ENCODE measurements at regions not wholly inside any gene's neighbourhood (a gene's known extent, or its start where the extent isn't known, plus 50 kb on each side); places are given as distances from the start of the nearest gene placed in this dataset.

- Mint-ChIP-seq H3K36me3 (ENCODE audit: low read depth) (peaks cover 13% of the 10 kb centered on the region), H3K27ac (no peak overlapping the region), H3K9me3 (ENCODE audit: low read depth) (peaks cover 8% of the 10 kb centered on the region), H3K4me3 (no peak overlapping the region), H3K27me3 (no peaks in the 10 kb centered on the region), H3K4me1 (no peaks in the 10 kb centered on the region)
- ChIA-PET POLR2A (no interaction called here), CTCF (no interaction called here)
- DNase-seq (no peak), ATAC-seq (no peak)
- intact Hi-C loops (cut with DNase I, micrococcal nuclease), result no loop called here
Observed at GRCh38 chr4:4599481-4600275, 57.8 kb upstream of the STX18 start.

- Mint-ChIP-seq H3K36me3 (ENCODE audit: low read depth) (peaks cover 20% of the 10 kb centered on the region), H3K27me3 (no peaks in the 10 kb centered on the region), H3K4me3 (no peak overlapping the region), H3K9me3 (ENCODE audit: low read depth) (peaks cover 12% of the 10 kb centered on the region), H3K4me1 (no peaks in the 10 kb centered on the region), H3K27ac (no peak overlapping the region)
- no peak for ATAC-seq
- DNase-seq, result no peak
- CTCF ChIA-PET, result no interaction called here
- POLR2A ChIA-PET, result no interaction called here
- intact Hi-C loops (cut with DNase I, micrococcal nuclease), result no loop called here
Observed at GRCh38 chr4:4598851-4599411, 57.1 kb upstream of the STX18 start.

- ChIA-PET CTCF (no interaction called here), POLR2A (no interaction called here)
- intact Hi-C loops (cut with DNase I, micrococcal nuclease), result no loop called here
- Mint-ChIP-seq H3K4me3 (no peak overlapping the region), H3K36me3 (ENCODE audit: low read depth) (peaks cover 29% of the 10 kb centered on the region), H3K9me3 (ENCODE audit: low read depth) (peaks cover 12% of the 10 kb centered on the region), H3K27me3 (no peaks in the 10 kb centered on the region), H3K27ac (no peak overlapping the region), H3K4me1 (no peaks in the 10 kb centered on the region)
- no peak for DNase-seq
- no peak for ATAC-seq
Observed at GRCh38 chr4:4596720-4597119, 54.9 kb upstream of the STX18 start.

- POLR2A ChIA-PET, result no interaction called here
Observed at GRCh38 chr4:4595252-4595651, 53.4 kb upstream of the STX18 start.

GRCh38 chr4:4594285-4594920 lies 52.6 kb upstream of the STX18 start:
- DNase-seq (no peak), ATAC-seq (no peak)
- Mint-ChIP-seq H3K4me3 (no peak overlapping the region), H3K4me1 (peaks cover 3% of the 10 kb centered on the region), H3K36me3 (ENCODE audit: low read depth) (peaks cover 29% of the 10 kb centered on the region), H3K9me3 (ENCODE audit: low read depth) (peaks cover 12% of the 10 kb centered on the region), H3K27me3 (no peaks in the 10 kb centered on the region), H3K27ac (no peak overlapping the region)
- CTCF ChIA-PET, result interaction anchor here (0.6 kb wide), 1 partner anchor 33 kb away, joined by 4 read pairs; no protein-coding TSS in a partner anchor
- intact Hi-C loops (cut with DNase I, micrococcal nuclease), result no loop called here
- POLR2A ChIA-PET, result no interaction called here

More at GRCh38 chr4:4595252-4595651, 53.4 kb upstream of the STX18 start:
- Mint-ChIP-seq H3K27ac (no peak overlapping the region), H3K4me3 (no peak overlapping the region), H3K4me1 (peaks cover 3% of the 10 kb centered on the region), H3K27me3 (no peaks in the 10 kb centered on the region), H3K9me3 (ENCODE audit: low read depth) (peaks cover 12% of the 10 kb centered on the region), H3K36me3 (ENCODE audit: low read depth) (peaks cover 29% of the 10 kb centered on the region)
- CTCF ChIA-PET, result interaction anchor here (0.6 kb wide), 1 partner anchor 32 kb away, joined by 4 read pairs; no protein-coding TSS in a partner anchor
- DNase-seq, result peak; percentile 25
- intact Hi-C loops (cut with DNase I, micrococcal nuclease), result no loop called here
- no peak for ATAC-seq

GRCh38 chr4:4593596-4594284 lies 51.9 kb upstream of the STX18 start:
- ChIA-PET CTCF (no interaction called here), POLR2A (no interaction called here)
- no peak overlapping the region for H3K4me3 Mint-ChIP-seq
- H3K4me1 Mint-ChIP-seq, result peaks cover 3% of the 10 kb centered on the region
- no peak overlapping the region for H3K27ac Mint-ChIP-seq
- DNase-seq (no peak), ATAC-seq (no peak)
- intact Hi-C loops (cut with DNase I, micrococcal nuclease), result no loop called here
- peaks cover 29% of the 10 kb centered on the region for H3K36me3 Mint-ChIP-seq (ENCODE audit: low read depth)
- H3K27me3 Mint-ChIP-seq, result no peaks in the 10 kb centered on the region
- peaks cover 12% of the 10 kb centered on the region for H3K9me3 Mint-ChIP-seq (ENCODE audit: low read depth)

- ATAC-seq (no peak), DNase-seq (no peak)
- H3K36me3 Mint-ChIP-seq (ENCODE audit: low read depth), result peaks cover 29% of the 10 kb centered on the region
- H3K27me3 Mint-ChIP-seq, result no peaks in the 10 kb centered on the region
- intact Hi-C loops (cut with DNase I, micrococcal nuclease), result no loop called here
- ChIA-PET POLR2A (no interaction called here), CTCF (interaction anchor here (1.1 kb wide), 1 partner anchor 16 kb away, joined by 4 read pairs; no protein-coding TSS in a partner anchor)
- H3K27ac Mint-ChIP-seq, result no peak overlapping the region
- no peak overlapping the region for H3K4me3 Mint-ChIP-seq
- peaks cover 12% of the 10 kb centered on the region for H3K9me3 Mint-ChIP-seq (ENCODE audit: low read depth)
- H3K4me1 Mint-ChIP-seq, result peaks cover 3% of the 10 kb centered on the region
Observed at GRCh38 chr4:4592414-4592813, 50.6 kb upstream of the STX18 start.
